Stimulated activated CD8-positive, alpha-beta memory T cell treated with anti-CD3 and anti-CD28 coated beads, Interleukin-4, amount 100 ng/mL, for 48 hours (primary cell): ENCODE measurements at regions not wholly inside any gene's neighbourhood (a gene's known extent, or its start where the extent isn't known, plus 50 kb on each side); places are given as distances from the start of the nearest gene placed in this dataset.
"Not testable (repeated sequence)": the region's sequence is repeated elsewhere in the genome, so short reads cannot be mapped to it uniquely, and the experiment has no call there.

Experiments used
- DNase-seq: peaks from one replicate; pipeline ENCODE4 v3.0.0-alpha.2; 2020

- no peak for DNase-seq
Measured at GRCh38 chr3:17865631-17866030, 123.2 kb upstream of the TBC1D5 start.

GRCh38 chr3:17861476-17861875 lies 119.0 kb upstream of the TBC1D5 start:
- no peak for DNase-seq

- DNase-seq = not testable (repeated sequence)
Measured at GRCh38 chr3:17860840-17861471, 118.5 kb upstream of the TBC1D5 start.

GRCh38 chr3:17852217-17852616 lies 109.8 kb upstream of the TBC1D5 start:
- no peak for DNase-seq

- DNase-seq = no peak
Measured at GRCh38 chr3:17850448-17850847, 108.0 kb upstream of the TBC1D5 start.

GRCh38 chr3:17848102-17848501 lies 105.7 kb upstream of the TBC1D5 start:
- no peak for DNase-seq

GRCh38 chr3:17847156-17847555 lies 104.7 kb upstream of the TBC1D5 start:
- DNase-seq = no peak

GRCh38 chr3:17846466-17846865 lies 104.0 kb upstream of the TBC1D5 start:
- DNase-seq = no peak

- no peak for DNase-seq
Measured at GRCh38 chr3:17845026-17845812, 102.8 kb upstream of the TBC1D5 start.

GRCh38 chr3:17844236-17844635 lies 101.8 kb upstream of the TBC1D5 start:
- DNase-seq = no peak

- peak; percentile 90 for DNase-seq
Measured at GRCh38 chr3:17841190-17841828, 98.9 kb upstream of the TBC1D5 start.

GRCh38 chr3:17840651-17841050 lies 98.2 kb upstream of the TBC1D5 start:
- DNase-seq = no peak

- DNase-seq = no peak
Measured at GRCh38 chr3:17840126-17840525, 97.7 kb upstream of the TBC1D5 start.

GRCh38 chr3:17836919-17837318 lies 94.5 kb upstream of the TBC1D5 start:
- DNase-seq = no peak

- no peak for DNase-seq
Measured at GRCh38 chr3:17836092-17836491, 93.7 kb upstream of the TBC1D5 start.

GRCh38 chr3:17833786-17834559 lies 91.5 kb upstream of the TBC1D5 start:
- no peak for DNase-seq

- DNase-seq = no peak
Measured at GRCh38 chr3:17832016-17832415, 89.6 kb upstream of the TBC1D5 start.

- no peak for DNase-seq
Measured at GRCh38 chr3:17831366-17831765, 88.9 kb upstream of the TBC1D5 start.

- no peak for DNase-seq
Measured at GRCh38 chr3:17830788-17831187, 88.4 kb upstream of the TBC1D5 start.

- DNase-seq = no peak
Measured at GRCh38 chr3:17828388-17828787, 86.0 kb upstream of the TBC1D5 start.

GRCh38 chr3:17825298-17825697 lies 82.9 kb upstream of the TBC1D5 start:
- DNase-seq = no peak

- DNase-seq = no peak
Measured at GRCh38 chr3:17823816-17824215, 81.4 kb upstream of the TBC1D5 start.

- DNase-seq = no peak
Measured at GRCh38 chr3:17823036-17823435, 80.6 kb upstream of the TBC1D5 start.
